NB4 (cell line): ENCODE measurements at regions not wholly inside any gene's neighbourhood (a gene's known extent, or its start where the extent isn't known, plus 50 kb on each side); places are given as distances from the start of the nearest gene placed in this dataset.

ENCODE experiments used
- MYC ChIP-seq: IDR thresholded peaks from 2 replicates; pipeline ENCODE4 v1.6.1; 2011; ENCODE audit warnings: low read depth, low read length
- POLR2A ChIP-seq: IDR thresholded peaks from 2 replicates; pipeline ENCODE4 v1.6.1; 2011; ENCODE audit warnings: mild to moderate bottlenecking; ENCODE audit not compliant: insufficient read length; ENCODE audit errors: extremely low read depth
- TF ChIP-seq, protein P1 (sequence below): IDR thresholded peaks from one replicate; pipeline ENCODE4 v1.5.1; 2012; ENCODE audit warnings: low read depth, low read length
- TF ChIP-seq, protein P2 (sequence below): IDR thresholded peaks from 2 replicates; pipeline ENCODE4 v1.6.1; 2011; ENCODE audit warnings: low read depth, low read length

DNA sequence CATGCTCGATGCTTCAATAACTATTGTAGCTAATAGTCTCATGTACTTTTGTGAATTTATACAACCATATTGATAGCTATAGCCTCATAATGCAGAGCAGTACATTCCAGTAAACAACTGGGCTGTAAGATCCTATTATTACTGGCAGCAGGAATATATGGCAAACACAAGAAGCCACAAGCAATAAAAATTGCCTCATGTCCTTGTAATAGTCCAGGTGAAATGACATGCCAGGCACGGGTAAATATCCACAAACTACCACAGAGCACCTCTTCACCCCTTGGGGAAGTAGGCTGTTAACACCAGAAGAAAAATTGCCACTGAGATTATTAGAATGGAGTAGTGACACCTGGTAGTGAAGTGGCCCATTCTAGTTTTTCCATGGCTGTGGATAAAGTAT, 158.3 kb downstream of the MTX2 start:
- TF ChIP-seq, protein P1, sequence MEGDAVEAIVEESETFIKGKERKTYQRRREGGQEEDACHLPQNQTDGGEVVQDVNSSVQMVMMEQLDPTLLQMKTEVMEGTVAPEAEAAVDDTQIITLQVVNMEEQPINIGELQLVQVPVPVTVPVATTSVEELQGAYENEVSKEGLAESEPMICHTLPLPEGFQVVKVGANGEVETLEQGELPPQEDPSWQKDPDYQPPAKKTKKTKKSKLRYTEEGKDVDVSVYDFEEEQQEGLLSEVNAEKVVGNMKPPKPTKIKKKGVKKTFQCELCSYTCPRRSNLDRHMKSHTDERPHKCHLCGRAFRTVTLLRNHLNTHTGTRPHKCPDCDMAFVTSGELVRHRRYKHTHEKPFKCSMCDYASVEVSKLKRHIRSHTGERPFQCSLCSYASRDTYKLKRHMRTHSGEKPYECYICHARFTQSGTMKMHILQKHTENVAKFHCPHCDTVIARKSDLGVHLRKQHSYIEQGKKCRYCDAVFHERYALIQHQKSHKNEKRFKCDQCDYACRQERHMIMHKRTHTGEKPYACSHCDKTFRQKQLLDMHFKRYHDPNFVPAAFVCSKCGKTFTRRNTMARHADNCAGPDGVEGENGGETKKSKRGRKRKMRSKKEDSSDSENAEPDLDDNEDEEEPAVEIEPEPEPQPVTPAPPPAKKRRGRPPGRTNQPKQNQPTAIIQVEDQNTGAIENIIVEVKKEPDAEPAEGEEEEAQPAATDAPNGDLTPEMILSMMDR = no peak
- no peak for TF ChIP-seq POLR2A
- TF ChIP-seq, protein P2, sequence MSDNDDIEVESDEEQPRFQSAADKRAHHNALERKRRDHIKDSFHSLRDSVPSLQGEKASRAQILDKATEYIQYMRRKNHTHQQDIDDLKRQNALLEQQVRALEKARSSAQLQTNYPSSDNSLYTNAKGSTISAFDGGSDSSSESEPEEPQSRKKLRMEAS = no peak
- TF ChIP-seq MYC = no peak
